Neural crest cell (in vitro differentiated cells): ENCODE measurements at regions not wholly inside any gene's neighbourhood (a gene's known extent, or its start where the extent isn't known, plus 50 kb on each side); places are given as distances from the start of the nearest gene placed in this dataset.
"Not testable (repeated sequence)": the region's sequence is repeated elsewhere in the genome, so short reads cannot be mapped to it uniquely, and the experiment has no call there.

Experiments
- DNase-seq: peaks from one replicate; pipeline ENCODE4 v3.0.0; 2021; ENCODE audit warnings: low read depth, mixed read lengths, low spot score
- H3K27ac Mint-ChIP-seq: one replicate; pipeline ENCODE4 v1.8.0; 2021; ENCODE audit warnings: mild to moderate bottlenecking, mixed read lengths; ENCODE audit not compliant: unreplicated experiment
- H3K27me3 Mint-ChIP-seq: 2 replicates; pipeline ENCODE4 v1.8.0; 2021; ENCODE audit warnings: low read depth, mild to moderate bottlenecking, mixed read lengths
- H3K36me3 Mint-ChIP-seq: 2 replicates; pipeline ENCODE4 v1.8.0; 2021; ENCODE audit warnings: low read depth, mild to moderate bottlenecking, mixed read lengths
- H3K4me1 Mint-ChIP-seq: 2 replicates; pipeline ENCODE4 v1.8.0; 2021; ENCODE audit warnings: mixed read lengths
- H3K4me3 Mint-ChIP-seq: one replicate; pipeline ENCODE4 v1.8.0; 2021; ENCODE audit warnings: mild to moderate bottlenecking, mixed read lengths
- H3K9me3 Mint-ChIP-seq: 2 replicates; pipeline ENCODE4 v1.8.0; 2021; ENCODE audit warnings: mixed read lengths
- CTCF ChIP-seq: fragments of 200-600 bp; sonication (generic); conservative IDR thresholded peaks from 2 replicates; pipeline ENCODE4 v1.5.0; 2021; ENCODE audit warnings: antibody characterized with exemption, mild to moderate bottlenecking

- H3K9me3 Mint-ChIP-seq = peaks cover 3% of the 10 kb centered on the region
- H3K4me1 Mint-ChIP-seq = peaks cover 27% of the 10 kb centered on the region
- H3K27me3 Mint-ChIP-seq = no peaks in the 10 kb centered on the region
Observed at GRCh38 chr10:25105743-25106260, 69.0 kb upstream of the GPR158 start.

GRCh38 chr10:25107756-25108155 lies 67.0 kb upstream of the GPR158 start:
- Mint-ChIP-seq H3K27ac (no peak overlapping the region), H3K9me3 (peaks cover 3% of the 10 kb centered on the region), H3K36me3 (no peaks in the 10 kb centered on the region), H3K27me3 (no peaks in the 10 kb centered on the region), H3K4me3 (no peak overlapping the region), H3K4me1 (peaks cover 12% of the 10 kb centered on the region)
- DNase-seq = no peak
- no peak for TF ChIP-seq CTCF

More at GRCh38 chr10:25105743-25106260, 69.0 kb upstream of the GPR158 start:
- no peaks in the 10 kb centered on the region for H3K36me3 Mint-ChIP-seq
- H3K27ac Mint-ChIP-seq = no peak overlapping the region
- no peak for TF ChIP-seq CTCF
- no peak for DNase-seq
- no peak overlapping the region for H3K4me3 Mint-ChIP-seq

GRCh38 chr10:25109896-25110295 lies 64.9 kb upstream of the GPR158 start:
- H3K27me3 Mint-ChIP-seq, H3K4me3 Mint-ChIP-seq, DNase-seq, H3K36me3 Mint-ChIP-seq, H3K27ac Mint-ChIP-seq, H3K9me3 Mint-ChIP-seq: not testable (repeated sequence)
- peaks cover 20% of the 10 kb centered on the region for H3K4me1 Mint-ChIP-seq

- H3K36me3 Mint-ChIP-seq = no peaks in the 10 kb centered on the region
- H3K4me3 Mint-ChIP-seq = no peak overlapping the region
- DNase-seq = no peak
- peaks cover 25% of the 10 kb centered on the region for H3K4me1 Mint-ChIP-seq
- no peak for TF ChIP-seq CTCF
- H3K9me3 Mint-ChIP-seq = peaks cover 3% of the 10 kb centered on the region
- no peaks in the 10 kb centered on the region for H3K27me3 Mint-ChIP-seq
- no peak overlapping the region for H3K27ac Mint-ChIP-seq
Observed at GRCh38 chr10:25112016-25112415, 62.8 kb upstream of the GPR158 start.

GRCh38 chr10:25113191-25114035 lies 61.4 kb upstream of the GPR158 start:
- H3K4me3 Mint-ChIP-seq = peak overlapping the region; percentile 45
- H3K9me3 Mint-ChIP-seq = peaks cover 3% of the 10 kb centered on the region
- no peaks in the 10 kb centered on the region for H3K27me3 Mint-ChIP-seq
- H3K4me1 Mint-ChIP-seq = peaks cover 36% of the 10 kb centered on the region
- peak overlapping the region; percentile 93 for H3K27ac Mint-ChIP-seq
- H3K36me3 Mint-ChIP-seq = no peaks in the 10 kb centered on the region
- DNase-seq = peak; percentile 74
- peak; percentile 85 for TF ChIP-seq CTCF

GRCh38 chr10:25114036-25114411 lies 60.8 kb upstream of the GPR158 start:
- Mint-ChIP-seq H3K9me3 (peaks cover 2% of the 10 kb centered on the region), H3K4me3 (no peak overlapping the region), H3K4me1 (peaks cover 36% of the 10 kb centered on the region), H3K27me3 (no peaks in the 10 kb centered on the region), H3K27ac (no peak overlapping the region), H3K36me3 (no peaks in the 10 kb centered on the region)
- no peak for TF ChIP-seq CTCF
- no peak for DNase-seq
